ENCODE measurements at regions not wholly inside any gene's neighbourhood (a gene's known extent, or its start where the extent isn't known, plus 50 kb on each side); places are given as distances from the start of the nearest gene placed in this dataset.
"Not testable (repeated sequence)": the region's sequence is repeated elsewhere in the genome, so short reads cannot be mapped to it uniquely, and the experiment has no call there.

DNA sequence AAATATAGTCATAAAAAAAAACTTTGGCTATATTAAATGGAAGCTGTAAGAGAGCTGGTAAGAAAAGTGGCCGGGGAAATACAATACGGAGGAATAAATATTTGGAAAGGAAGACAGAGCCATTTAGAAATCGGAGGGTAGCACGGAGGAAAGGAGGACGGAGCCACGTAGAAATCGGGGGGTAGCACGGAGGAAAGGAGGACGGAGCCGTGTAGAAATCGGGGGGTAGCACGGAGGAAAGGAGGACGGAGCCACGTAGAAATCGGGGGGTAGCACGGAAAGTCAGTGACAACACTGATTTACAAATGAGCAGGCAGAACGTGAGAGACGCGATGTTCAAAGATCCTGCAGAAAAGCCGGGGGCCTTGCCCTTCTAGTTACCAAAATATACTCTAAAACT is 189.0 kb downstream of the BANP start:
- TF ChIP-seq EZH2 (IDR thresholded peaks at IDR 0.05; ENCODE audit: insufficient read depth, poor library complexity, severe bottlenecking); EZH2phosphoT487 (IDR thresholded peaks at IDR 0.05; ENCODE audit: insufficient read depth, low read depth): not testable (repeated sequence)

Measured in GM23248 (cell line).